ENCODE measurements at regions not wholly inside any gene's neighbourhood (a gene's known extent, or its start where the extent isn't known, plus 50 kb on each side); places are given as distances from the start of the nearest gene placed in this dataset.

GRCh38 chr10:2850202-2850601 lies 217.1 kb upstream of the PFKP start (continued):
- TF ChIP-seq MAX (IDR thresholded peaks at IDR 0.05) (no peak), RXRA (IDR thresholded peaks at IDR 0.05) (no peak), TAF1 (conservative IDR thresholded peaks at IDR 0.05) (no peak), FOXA2 (IDR thresholded peaks at IDR 0.05) (no peak), GABPA (IDR thresholded peaks at IDR 0.05 in 1 of 2, conservative IDR thresholded peaks at IDR 0.05 in 1 of 2) (no peak), JUND (IDR thresholded peaks at IDR 0.05) (no peak), ATF3 (IDR thresholded peaks at IDR 0.05) (no peak)

- H3K9me3 ChIP-seq (ENCODE audit: control insufficient read depth in 4 of 4, low read length in 3 of 4), result no peaks in the 10 kb centered on the region
- no peak for DNase-seq (ENCODE audit: low spot score)
- no peaks in the 10 kb centered on the region for H3K4me1 ChIP-seq (ENCODE audit: control insufficient read depth in 4 of 4, insufficient read depth in 4 of 4, low read length in 3 of 4)
- H3K27ac ChIP-seq (ENCODE audit: low read depth in 1 of 2, low read length in 2 of 2), result no peak overlapping the region
- no peak for TF ChIP-seq FOXA2 (IDR thresholded peaks at IDR 0.05)
- no peak for TF ChIP-seq SP1 (IDR thresholded peaks at IDR 0.05)
- TF ChIP-seq HNF4G (IDR thresholded peaks at IDR 0.05), result no peak
- no peak for TF ChIP-seq FOXA1 (IDR thresholded peaks at IDR 0.05)
- TF ChIP-seq GABPA (IDR thresholded peaks at IDR 0.05 in 1 of 2, conservative IDR thresholded peaks at IDR 0.05 in 1 of 2), result no peak
- no peak for TF ChIP-seq CTCF (IDR thresholded peaks at IDR 0.05; ENCODE audit: low read depth, low read length, missing input control)
- TF ChIP-seq MAX (IDR thresholded peaks at IDR 0.05), result no peak
- TF ChIP-seq ATF3 (IDR thresholded peaks at IDR 0.05), result no peak
- TF ChIP-seq JUND (IDR thresholded peaks at IDR 0.05), result no peak
- TF ChIP-seq RXRA (IDR thresholded peaks at IDR 0.05), result no peak
- TF ChIP-seq ZBTB33 (IDR thresholded peaks at IDR 0.05), result no peak
- TF ChIP-seq YY1 (IDR thresholded peaks at IDR 0.05), result no peak
- no peak for TF ChIP-seq REST (IDR thresholded peaks at IDR 0.05)
- no peak for TF ChIP-seq RAD21 (IDR thresholded peaks at IDR 0.05)
- TF ChIP-seq NR2F2 (IDR thresholded peaks at IDR 0.05), result no peak
- no peak for TF ChIP-seq HNF4A (conservative IDR thresholded peaks at IDR 0.05)
- no peaks in the 10 kb centered on the region for H3K36me3 ChIP-seq (ENCODE audit: control insufficient read depth in 4 of 4, insufficient read depth in 3 of 4, low read depth in 1 of 4, low read length in 3 of 4)
- H3K4me3 ChIP-seq (ENCODE audit: low read depth in 1 of 3, low read length in 3 of 3), result no peak overlapping the region
- H3K27me3 ChIP-seq (ENCODE audit: control insufficient read depth in 4 of 4, insufficient read depth in 4 of 4, low read length in 3 of 4), result no peaks in the 10 kb centered on the region
- H3K9ac ChIP-seq (ENCODE audit: low read depth in 1 of 2, low read length in 2 of 2), result no peak overlapping the region
- 77% methylated on average over 5 of the region's 5 CpGs for WGBS
These were observed 222.4 kb upstream of the PFKP start for GRCh38 chr10:2844925-2845324.
